Neural progenitor cell (in vitro differentiated cells): ENCODE measurements at regions not wholly inside any gene's neighbourhood (a gene's known extent, or its start where the extent isn't known, plus 50 kb on each side); places are given as distances from the start of the nearest gene placed in this dataset.

Experiments used
- DNase-seq: peaks from one replicate; pipeline ENCODE4 v3.0.0-alpha.2; 2016; ENCODE audit warnings: low spot score
- H2AFZ ChIP-seq: fragments of 200-600 bp; sonication (generic); replicated peaks from 2 replicates; pipeline ENCODE4 v1.6.1; 2016; ENCODE audit warnings: antibody characterized with exemption
- H3F3A ChIP-seq: fragments of 200-600 bp; sonication (generic); 2 replicates; pipeline ENCODE4 v1.6.1; 2016; ENCODE audit warnings: antibody characterized with exemption, low read depth
- H3K27ac ChIP-seq: fragments of 200-600 bp; sonication (generic); 2 replicates; pipeline ENCODE4 v1.5.1; 2016; ENCODE audit warnings: mild to moderate bottlenecking
- H3K27me3 ChIP-seq: fragments of 200-600 bp; sonication (generic); 2 replicates; pipeline ENCODE4 v1.6.1; 2016; ENCODE audit warnings: mild to moderate bottlenecking, moderate library complexity
- H3K36me3 ChIP-seq: fragments of 200-600 bp; sonication (generic); 2 replicates; pipeline ENCODE4 v1.5.1; 2016
- H3K4me1 ChIP-seq: fragments of 200-600 bp; sonication (generic); 2 replicates; pipeline ENCODE4 v1.6.1; 2016; ENCODE audit warnings: mixed run types
- H3K4me2 ChIP-seq: fragments of 200-600 bp; sonication (generic); 2 replicates; pipeline ENCODE4 v1.6.1; 2016
- H3K4me3 ChIP-seq: fragments of 200-600 bp; sonication (generic); 2 replicates; pipeline ENCODE4 v1.5.1; 2016
- H3K79me2 ChIP-seq: fragments of 200-600 bp; sonication (generic); 2 replicates; pipeline ENCODE4 v1.6.1; 2016; ENCODE audit warnings: low read depth
- H3K9ac ChIP-seq: fragments of 200-600 bp; sonication (generic); 2 replicates; pipeline ENCODE4 v1.6.1; 2016
- H3K9me3 ChIP-seq: fragments of 200-600 bp; sonication (generic); 2 replicates; pipeline ENCODE4 v1.5.1; 2016; ENCODE audit warnings: low read depth
- H4K20me1 ChIP-seq: fragments of 200-600 bp; sonication (generic); 2 replicates; pipeline ENCODE4 v1.6.1; 2016; ENCODE audit warnings: low read depth
- H3K27ac Mint-ChIP-seq: 3 replicates; pipeline ENCODE4 v1.8.0; 2021; ENCODE audit warnings: mixed read lengths
- H3K27me3 Mint-ChIP-seq: 2 replicates; pipeline ENCODE4 v1.8.0; 2022; ENCODE audit warnings: low read depth, mild to moderate bottlenecking, inconsistent platforms, moderate library complexity, mixed read lengths; ENCODE audit not compliant: insufficient read depth
- H3K36me3 Mint-ChIP-seq: 3 replicates; pipeline ENCODE4 v1.8.0; 2021; ENCODE audit warnings: mixed read lengths
- H3K4me1 Mint-ChIP-seq: 3 replicates; pipeline ENCODE4 v1.8.0; 2021; ENCODE audit warnings: mixed read lengths
- H3K4me3 Mint-ChIP-seq: 3 replicates; pipeline ENCODE4 v1.8.0; 2021; ENCODE audit warnings: mild to moderate bottlenecking, moderate library complexity, mixed read lengths
- H3K9me3 Mint-ChIP-seq: 3 replicates; pipeline ENCODE4 v1.8.0; 2020; ENCODE audit warnings: mixed read lengths
- CTCF ChIP-seq: fragments of 200-600 bp; sonication (generic); IDR thresholded peaks from 2 replicates; pipeline ENCODE4 v1.5.1; 2017; ENCODE audit warnings: antibody characterized with exemption, mild to moderate bottlenecking
- EZH2 ChIP-seq: fragments of 200-600 bp; sonication (generic); IDR thresholded peaks from 2 replicates; pipeline ENCODE4 v1.6.1; 2017; ENCODE audit warnings: antibody characterized with exemption, mild to moderate bottlenecking, moderate library complexity
- EZH2phosphoT487 ChIP-seq: fragments of 200-600 bp; sonication (generic); IDR thresholded peaks from 2 replicates; pipeline ENCODE4 v1.6.1; 2017; ENCODE audit warnings: antibody characterized with exemption

DNA sequence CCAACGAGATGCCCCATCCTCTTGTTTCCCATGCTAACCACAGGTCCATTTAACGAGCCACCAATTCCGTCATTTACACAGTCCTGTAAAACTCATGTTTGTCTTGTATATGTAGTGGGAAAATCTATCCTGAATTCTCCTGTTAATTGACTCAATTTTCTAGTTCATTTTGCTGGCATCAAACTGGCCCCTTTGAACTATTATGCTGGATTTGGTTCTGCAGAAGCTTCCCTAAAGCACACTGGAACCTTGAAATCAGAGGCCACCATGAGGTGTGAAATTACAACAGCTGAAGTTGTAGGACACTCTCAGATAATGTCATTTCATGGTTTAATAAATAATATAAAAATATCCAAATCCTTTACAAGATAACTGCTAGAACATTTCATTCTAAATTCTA is 129.8 kb upstream of the AKR1E2 start:
- Histone ChIP-seq H3K9ac (no peak overlapping the region), H3K27me3 (no peaks in the 10 kb centered on the region), H3K4me3 (no peak overlapping the region), H2AFZ (no peak overlapping the region), H3F3A (no peaks in the 10 kb centered on the region), H3K79me2 (no peaks in the 10 kb centered on the region), H3K9me3 (no peaks in the 10 kb centered on the region), H3K36me3 (no peaks in the 10 kb centered on the region), H3K4me1 (no peaks in the 10 kb centered on the region), H4K20me1 (no peaks in the 10 kb centered on the region), H3K27ac (no peak overlapping the region), H3K4me2 (no peak overlapping the region)
- DNase-seq: no peak
- Mint-ChIP-seq H3K27me3 (peaks cover 2% of the 10 kb centered on the region), H3K4me3 (no peak overlapping the region), H3K27ac (no peak overlapping the region), H3K36me3 (no peaks in the 10 kb centered on the region), H3K4me1 (no peaks in the 10 kb centered on the region), H3K9me3 (no peaks in the 10 kb centered on the region)
- TF ChIP-seq EZH2 (no peak), CTCF (no peak), EZH2phosphoT487 (no peak)

- Mint-ChIP-seq H3K9me3 (peaks cover 4% of the 10 kb centered on the region), H3K27ac (no peak overlapping the region)
These were observed 132.0 kb upstream of the AKR1E2 start for GRCh38 chr10:4693967-4694366.

DNA sequence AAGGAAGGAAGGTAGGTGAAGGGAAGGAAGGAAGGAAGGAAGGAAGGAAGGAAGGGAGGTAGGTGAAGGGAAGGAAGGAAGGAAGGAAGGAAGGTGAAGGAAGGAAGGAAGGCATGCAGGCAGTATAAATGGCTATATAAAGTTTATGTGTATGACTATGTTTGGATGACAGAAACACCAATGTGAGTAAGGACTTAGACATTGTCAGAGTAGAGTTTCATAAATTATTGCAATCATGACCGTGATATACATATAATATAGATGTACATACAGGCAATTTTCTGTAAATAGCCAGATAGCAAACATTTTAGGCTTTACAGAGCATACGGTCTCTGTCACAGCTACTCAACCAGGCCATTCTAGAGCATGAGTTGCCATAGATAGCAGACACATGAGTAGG is 133.8 kb upstream of the AKR1E2 start:
- Histone ChIP-seq H3K36me3 (no peaks in the 10 kb centered on the region), H3K9me3 (no peaks in the 10 kb centered on the region), H3F3A (no peaks in the 10 kb centered on the region), H3K27me3 (no peaks in the 10 kb centered on the region), H3K4me3 (no peak overlapping the region), H4K20me1 (no peaks in the 10 kb centered on the region), H3K4me2 (no peak overlapping the region), H3K9ac (no peak overlapping the region), H2AFZ (no peak overlapping the region), H3K4me1 (no peaks in the 10 kb centered on the region), H3K79me2 (no peaks in the 10 kb centered on the region), H3K27ac (no peak overlapping the region)
- no peak for DNase-seq
- H3K4me1 Mint-ChIP-seq: no peaks in the 10 kb centered on the region
- no peak for TF ChIP-seq EZH2phosphoT487
- TF ChIP-seq EZH2: no peak
- no peak for TF ChIP-seq CTCF
- no peaks in the 10 kb centered on the region for H3K36me3 Mint-ChIP-seq
- no peaks in the 10 kb centered on the region for H3K27me3 Mint-ChIP-seq
- H3K27ac Mint-ChIP-seq: no peak overlapping the region
- no peak overlapping the region for H3K4me3 Mint-ChIP-seq
- H3K9me3 Mint-ChIP-seq: peaks cover 4% of the 10 kb centered on the region

More at GRCh38 chr10:4693967-4694366, 132.0 kb upstream of the AKR1E2 start:
- no peak overlapping the region for H3K4me3 Mint-ChIP-seq
- Histone ChIP-seq H3K4me2 (no peak overlapping the region), H3K79me2 (no peaks in the 10 kb centered on the region), H3K36me3 (no peaks in the 10 kb centered on the region), H3K4me1 (no peaks in the 10 kb centered on the region), H3K9me3 (no peaks in the 10 kb centered on the region), H3F3A (no peaks in the 10 kb centered on the region), H4K20me1 (no peaks in the 10 kb centered on the region), H3K27ac (no peak overlapping the region), H3K27me3 (no peaks in the 10 kb centered on the region), H3K9ac (no peak overlapping the region), H2AFZ (no peak overlapping the region), H3K4me3 (no peak overlapping the region)
- H3K36me3 Mint-ChIP-seq: no peaks in the 10 kb centered on the region
- no peak for DNase-seq
- H3K27me3 Mint-ChIP-seq: peaks cover 2% of the 10 kb centered on the region
- no peak for TF ChIP-seq CTCF
- no peak for TF ChIP-seq EZH2
- no peak for TF ChIP-seq EZH2phosphoT487
- H3K4me1 Mint-ChIP-seq: no peaks in the 10 kb centered on the region

GRCh38 chr10:4691776-4692175 is 134.2 kb upstream of the AKR1E2 start:
- Histone ChIP-seq H4K20me1 (no peaks in the 10 kb centered on the region), H3K79me2 (no peaks in the 10 kb centered on the region), H3K9ac (no peak overlapping the region), H3F3A (no peaks in the 10 kb centered on the region), H3K4me2 (no peak overlapping the region), H3K9me3 (no peaks in the 10 kb centered on the region), H3K27ac (no peak overlapping the region), H2AFZ (no peak overlapping the region), H3K4me1 (no peaks in the 10 kb centered on the region), H3K36me3 (no peaks in the 10 kb centered on the region), H3K27me3 (no peaks in the 10 kb centered on the region), H3K4me3 (no peak overlapping the region)
- no peaks in the 10 kb centered on the region for H3K4me1 Mint-ChIP-seq
- H3K36me3 Mint-ChIP-seq: no peaks in the 10 kb centered on the region
- no peak for DNase-seq
- H3K27me3 Mint-ChIP-seq: no peaks in the 10 kb centered on the region
- peaks cover 4% of the 10 kb centered on the region for H3K9me3 Mint-ChIP-seq
- TF ChIP-seq EZH2 (no peak), EZH2phosphoT487 (no peak), CTCF (no peak)
- no peak overlapping the region for H3K4me3 Mint-ChIP-seq
- no peak overlapping the region for H3K27ac Mint-ChIP-seq
